GM21390 (cell line): ENCODE measurements at regions not wholly inside any gene's neighbourhood (a gene's known extent, or its start where the extent isn't known, plus 50 kb on each side); places are given as distances from the start of the nearest gene placed in this dataset.

ENCODE experiments used
- ATAC-seq: cut with Tn5 transposase; IDR thresholded peaks from one replicate; pipeline ENCODE4 v1.9.1; 2021; ENCODE audit not compliant: unreplicated experiment

DNA sequence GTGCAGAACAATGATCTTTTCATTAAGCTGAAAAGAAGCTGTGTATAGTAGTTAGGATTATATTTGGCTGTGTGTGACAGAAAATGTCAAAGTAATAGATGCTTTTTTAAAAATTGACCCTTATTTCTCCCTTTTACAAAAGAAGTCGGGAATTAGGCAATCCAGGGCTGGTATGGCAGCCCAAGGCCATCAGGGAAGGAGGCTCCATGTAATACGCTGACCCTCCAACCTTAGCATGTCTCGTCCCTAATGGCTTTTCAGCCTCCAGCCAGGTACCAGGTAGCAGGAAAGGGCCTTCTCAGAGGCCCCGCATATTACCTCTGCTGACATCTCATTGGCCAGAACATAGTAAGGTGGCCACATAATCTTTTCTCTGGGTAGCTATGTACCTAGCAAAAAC lies 79.7 kb downstream of the VCPKMT start:
- no peak for ATAC-seq

DNA sequence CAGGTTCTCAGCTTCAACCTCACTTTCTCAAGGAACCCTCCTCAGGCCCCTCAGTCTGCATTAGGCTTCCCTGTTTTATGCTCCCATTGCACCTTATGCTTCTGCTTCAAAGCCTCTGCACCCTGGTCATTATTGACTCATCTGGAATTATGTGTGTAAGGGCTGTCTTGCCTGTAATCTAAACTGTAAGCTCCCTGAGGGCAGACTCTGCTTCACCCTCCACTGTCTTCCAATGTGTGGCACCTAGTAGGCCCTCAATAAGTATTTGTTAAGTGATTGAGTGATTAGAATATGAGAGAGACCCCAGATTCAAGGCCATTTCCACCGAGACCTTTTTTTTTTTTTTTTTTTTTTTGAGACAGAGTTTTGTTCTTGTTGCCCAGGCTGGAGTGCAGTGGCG lies 79.1 kb downstream of the VCPKMT start:
- no peak for ATAC-seq

DNA sequence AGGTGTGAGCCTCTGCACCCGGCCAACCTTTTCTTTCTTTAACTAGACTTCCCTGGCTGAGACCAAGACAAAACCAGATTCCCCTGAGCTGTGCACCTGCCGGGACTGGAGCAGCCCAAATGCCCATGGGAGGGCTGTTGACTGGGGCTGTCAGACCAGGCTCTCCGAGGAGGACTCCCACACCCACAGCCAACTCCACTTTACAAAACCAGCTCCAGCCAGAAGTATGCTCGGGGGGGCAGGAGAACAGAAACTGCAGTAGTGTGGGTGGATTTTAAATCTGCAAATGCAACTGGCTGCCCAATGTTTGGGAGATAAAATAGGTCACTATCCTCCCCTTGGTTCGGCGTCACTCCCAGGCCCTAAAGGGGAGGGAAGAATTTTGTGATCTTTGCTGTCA lies 78.5 kb downstream of the VCPKMT start:
- no peak for ATAC-seq

DNA sequence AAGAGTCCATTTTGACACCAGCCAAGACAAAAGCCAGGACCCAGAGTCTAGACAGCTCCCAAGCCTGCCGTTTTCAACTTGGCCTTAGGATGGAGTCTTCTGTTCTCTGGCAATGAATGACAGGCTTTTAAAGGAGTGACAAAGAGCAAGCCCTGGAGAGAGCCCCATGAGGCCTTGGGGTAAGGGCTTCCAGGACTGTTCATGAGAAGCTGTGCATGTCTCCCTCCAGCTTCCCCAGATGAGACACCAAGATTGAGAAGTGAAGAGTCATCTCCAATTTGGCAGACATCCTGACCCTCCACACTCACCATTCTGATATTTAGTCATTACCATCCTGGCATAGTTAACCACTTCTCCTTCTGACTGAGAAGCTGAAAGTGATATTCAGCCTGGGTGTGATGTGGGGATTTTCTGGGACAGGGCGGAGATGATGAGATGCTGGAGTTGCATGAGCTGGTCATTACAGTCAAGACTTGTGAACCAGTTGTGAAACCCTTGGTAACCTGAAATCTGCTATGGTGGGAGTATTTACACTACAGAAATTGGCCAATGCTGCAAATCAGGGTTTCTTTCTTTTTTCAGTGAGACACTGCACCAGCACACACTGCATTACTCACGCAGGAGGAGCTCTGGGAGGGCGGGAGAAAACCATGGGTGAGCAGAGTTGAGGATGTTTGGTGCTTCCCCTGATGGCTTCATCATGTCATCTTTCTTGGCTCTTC lies 77.8 kb downstream of the VCPKMT start:
- ATAC-seq = peak; percentile 82

DNA sequence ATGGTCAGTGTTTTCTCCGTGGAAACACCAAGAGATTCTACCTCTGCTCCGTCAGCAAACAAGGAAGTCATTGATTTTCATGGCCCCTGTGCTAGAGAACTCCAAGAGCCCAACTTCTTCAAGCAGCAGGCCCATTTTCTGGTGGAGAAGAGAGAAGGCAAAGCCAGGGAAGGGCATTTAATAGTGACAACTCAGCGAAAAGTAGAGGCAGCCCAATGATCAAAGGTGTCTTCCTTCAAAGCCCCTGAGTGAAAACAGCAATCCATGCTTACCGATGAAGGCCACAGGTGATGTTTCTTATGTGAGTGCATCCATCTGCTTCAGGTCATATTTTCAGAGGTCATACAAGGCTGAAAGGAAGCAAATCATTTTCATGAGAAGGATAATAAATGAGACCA lies 77.3 kb downstream of the VCPKMT start:
- ATAC-seq = no peak

DNA sequence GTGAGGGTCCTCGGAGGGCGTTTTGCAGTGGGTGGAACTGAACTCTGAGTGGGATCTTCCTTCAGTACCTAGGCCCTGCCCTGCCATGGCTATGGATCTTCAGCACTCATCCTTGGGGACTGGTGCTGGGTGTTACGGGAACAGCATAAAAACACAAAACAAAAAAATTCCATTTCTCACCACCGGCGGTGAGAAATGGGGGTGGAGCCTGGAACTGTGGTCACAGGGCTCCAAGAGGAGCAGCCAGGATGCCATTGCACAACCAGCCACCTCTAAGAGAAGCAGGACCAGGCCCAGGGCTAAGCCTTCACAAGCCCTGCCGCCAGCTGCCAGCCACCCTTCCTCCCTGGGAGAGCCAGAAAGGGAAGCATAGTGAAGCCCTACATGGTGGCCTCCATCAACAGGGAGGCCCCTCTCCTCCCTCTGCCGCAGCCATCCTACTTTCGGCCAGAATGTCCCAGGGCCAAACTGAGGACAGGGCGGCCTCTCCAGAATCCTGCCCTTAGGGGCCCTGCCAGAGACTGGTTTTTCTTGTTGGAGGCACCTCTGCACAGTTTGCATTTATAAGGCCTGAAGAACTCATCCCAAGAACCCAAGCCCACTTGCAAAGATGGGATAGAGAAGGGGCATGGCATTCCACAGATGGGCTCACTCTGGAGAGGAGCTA lies 76.5 kb downstream of the VCPKMT start:
- ATAC-seq = no peak

DNA sequence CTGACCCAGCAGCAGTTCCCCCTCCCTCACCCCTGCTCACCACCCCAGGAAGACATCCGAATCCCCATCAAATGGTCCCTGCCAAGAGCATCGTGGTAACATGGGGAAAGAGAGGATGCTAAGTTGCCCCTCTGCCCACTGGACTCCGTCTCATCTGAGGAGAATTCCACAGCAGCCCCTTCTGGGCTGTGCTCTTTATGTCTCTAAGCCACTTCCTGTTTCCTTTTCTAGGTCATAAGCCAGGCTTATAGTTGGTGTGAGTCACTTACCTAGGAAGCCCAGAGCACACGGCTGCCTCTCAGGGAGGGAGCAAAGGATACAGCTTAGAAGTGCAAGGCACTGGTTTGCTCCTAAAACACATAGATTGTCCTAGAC lies 76.0 kb downstream of the VCPKMT start:
- ATAC-seq = peak; percentile 25

DNA sequence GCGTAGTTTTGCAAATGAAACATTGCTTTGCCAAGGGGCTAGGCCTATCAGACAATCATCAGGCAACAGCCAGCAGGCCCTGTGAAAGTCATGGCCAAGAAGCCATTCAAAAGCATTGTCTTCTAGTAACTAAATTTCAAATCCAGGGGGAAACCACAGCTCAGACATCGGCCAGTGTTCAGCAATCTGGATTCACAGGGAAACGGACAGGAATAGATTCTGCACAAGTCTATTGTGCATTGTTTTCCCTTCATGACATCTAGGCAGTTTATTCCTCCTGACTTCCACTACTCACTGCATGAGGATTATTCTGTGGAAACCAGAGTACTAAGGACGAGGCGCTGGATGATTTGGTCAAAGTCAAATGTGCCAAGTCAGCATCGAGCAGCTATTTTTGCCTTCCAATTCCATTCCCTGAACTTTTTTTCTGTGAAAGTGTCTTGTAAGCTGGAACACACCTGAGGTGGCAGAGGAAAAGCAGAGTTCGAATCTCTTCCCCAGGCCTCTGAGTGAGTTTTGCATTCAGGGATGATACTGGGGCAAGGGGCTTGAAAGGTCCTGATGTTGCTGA lies 75.4 kb downstream of the VCPKMT start:
- no peak for ATAC-seq

DNA sequence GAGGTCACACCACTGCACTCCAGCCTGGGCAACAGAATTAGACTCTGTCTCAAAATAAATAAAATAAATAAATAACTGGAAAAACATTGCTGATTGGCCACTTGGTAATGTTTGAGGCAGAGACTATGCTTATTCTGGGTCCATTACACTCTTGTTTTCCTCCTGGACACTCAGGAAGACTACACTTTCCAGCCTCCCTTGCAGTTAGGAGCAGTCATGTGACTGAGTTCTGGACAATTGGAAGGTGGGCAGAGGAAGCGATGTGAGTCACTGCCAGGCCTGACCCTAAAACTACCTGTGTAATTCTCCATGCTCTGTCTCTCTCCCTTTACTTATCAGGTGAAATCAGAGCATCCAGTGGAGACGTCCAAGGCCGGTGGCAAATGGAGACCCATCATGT lies 74.4 kb downstream of the VCPKMT start:
- no peak for ATAC-seq

DNA sequence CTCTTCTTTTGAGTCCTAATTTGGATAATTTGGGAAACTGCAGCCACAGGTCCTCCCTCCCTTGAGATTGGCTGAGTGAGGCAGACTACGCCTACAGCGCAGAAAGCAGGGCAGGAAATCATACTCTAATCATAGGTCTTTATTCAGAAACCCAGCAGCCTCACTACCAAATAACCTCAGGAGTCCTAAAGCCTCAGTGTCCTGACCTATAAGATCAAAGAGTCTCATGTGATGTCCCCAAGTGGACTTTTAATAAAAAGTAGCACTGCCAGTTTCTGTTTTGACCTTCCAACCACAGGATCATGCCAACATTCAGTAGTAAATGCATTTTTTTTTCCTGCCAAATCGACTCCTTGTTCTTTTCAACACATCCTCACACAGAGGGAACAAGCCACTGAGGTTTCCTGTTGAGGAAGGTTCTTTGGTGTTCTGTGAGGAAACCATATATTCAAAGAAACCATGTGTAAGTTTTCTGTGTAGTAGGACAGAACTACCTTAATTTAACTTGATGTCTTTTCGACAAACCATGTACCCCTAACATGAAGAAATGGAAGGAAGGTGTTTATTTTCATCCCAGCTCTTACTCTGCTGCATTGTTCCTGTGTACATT lies 72.2 kb downstream of the VCPKMT start:
- no peak for ATAC-seq

DNA sequence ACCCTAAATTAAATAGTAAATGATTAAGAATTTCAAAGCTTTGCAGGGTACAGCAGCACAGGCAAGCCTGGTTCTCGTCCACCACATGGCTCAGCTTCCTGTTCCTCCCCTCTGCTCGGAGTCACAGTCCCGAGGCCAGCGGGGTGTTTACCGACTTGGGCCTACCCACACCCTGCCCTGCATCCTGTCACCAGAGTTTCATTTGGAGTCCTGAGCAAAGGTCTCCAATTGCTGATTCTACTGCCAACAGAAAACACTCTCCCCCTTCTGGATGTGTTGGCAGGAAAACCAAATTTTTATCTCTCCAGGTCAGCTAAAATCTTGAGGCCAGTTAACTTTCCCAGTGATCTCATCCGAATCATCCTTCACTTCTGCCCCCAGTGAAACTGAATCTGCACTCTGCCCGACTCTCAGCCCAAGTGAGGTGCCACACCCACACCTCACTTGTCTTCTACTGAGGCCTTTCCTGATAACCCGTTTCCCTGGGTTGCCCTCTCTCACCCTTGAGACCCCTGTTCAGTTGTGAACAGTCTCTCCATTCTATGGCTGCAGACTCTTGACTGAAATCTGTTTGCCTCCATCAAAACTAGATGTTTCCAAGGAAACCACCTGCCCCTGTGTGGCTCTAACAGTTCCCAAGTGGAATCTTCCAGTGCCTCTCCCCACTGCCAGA lies 71.2 kb downstream of the VCPKMT start:
- peak; percentile 79 for ATAC-seq

DNA sequence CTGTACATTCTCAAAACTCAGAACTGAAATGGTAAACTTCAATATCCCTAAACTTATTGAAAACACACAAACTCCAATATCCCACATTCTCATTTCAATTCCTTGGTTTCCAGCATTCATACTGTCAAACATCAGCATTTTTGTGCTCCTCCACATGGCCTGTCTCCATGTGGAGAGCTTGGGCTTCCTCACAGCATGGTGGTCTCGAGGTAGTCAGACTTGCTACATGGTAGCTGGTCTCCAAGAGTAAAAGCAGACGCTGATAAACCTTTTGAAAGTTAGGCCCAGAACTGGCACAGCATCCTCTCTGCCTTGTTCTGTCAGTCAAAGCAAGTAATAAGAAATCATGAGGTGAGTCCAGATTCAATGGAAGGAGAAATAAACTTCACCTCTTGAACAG lies 70.5 kb downstream of the VCPKMT start:
- no peak for ATAC-seq

DNA sequence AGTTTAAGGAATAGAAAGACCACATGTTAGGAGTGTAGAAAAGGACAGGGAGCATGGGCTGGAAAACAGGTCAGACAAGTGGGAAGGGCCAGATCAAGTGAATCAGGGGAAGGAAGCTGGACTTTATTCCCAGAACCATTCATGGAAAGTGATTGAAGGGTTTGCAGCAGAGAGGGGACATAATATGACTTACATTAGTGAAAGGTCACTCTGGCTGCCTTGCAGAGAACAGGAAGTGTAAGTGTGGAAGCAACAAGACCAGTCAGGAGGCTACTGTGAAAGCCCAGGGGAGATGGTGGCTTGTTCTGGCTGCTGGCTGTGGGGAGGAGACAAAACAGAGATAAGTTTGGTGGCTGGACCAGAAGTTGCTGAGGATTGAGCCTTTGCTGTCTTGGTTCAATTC lies 69.1 kb downstream of the VCPKMT start:
- ATAC-seq = peak; percentile 58

DNA sequence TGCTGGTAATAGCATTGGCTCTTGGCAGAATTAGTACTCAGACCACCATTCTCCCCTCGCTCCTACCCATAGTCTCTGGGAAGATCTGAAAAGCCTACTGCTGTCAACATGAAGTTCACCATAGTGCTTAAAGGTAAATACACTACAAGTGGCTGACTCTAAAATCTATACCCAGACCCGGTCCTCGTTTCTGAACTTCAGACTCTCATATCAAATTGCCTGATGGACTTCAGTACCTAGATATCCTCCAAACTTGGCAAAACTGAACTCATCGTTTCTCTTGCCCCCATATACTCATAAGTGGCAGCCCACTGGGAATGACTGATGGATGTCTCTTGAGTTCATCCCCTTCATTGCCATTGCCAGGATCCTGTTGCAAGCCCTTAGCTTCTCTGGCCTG lies 67.3 kb downstream of the VCPKMT start:
- no peak for ATAC-seq

DNA sequence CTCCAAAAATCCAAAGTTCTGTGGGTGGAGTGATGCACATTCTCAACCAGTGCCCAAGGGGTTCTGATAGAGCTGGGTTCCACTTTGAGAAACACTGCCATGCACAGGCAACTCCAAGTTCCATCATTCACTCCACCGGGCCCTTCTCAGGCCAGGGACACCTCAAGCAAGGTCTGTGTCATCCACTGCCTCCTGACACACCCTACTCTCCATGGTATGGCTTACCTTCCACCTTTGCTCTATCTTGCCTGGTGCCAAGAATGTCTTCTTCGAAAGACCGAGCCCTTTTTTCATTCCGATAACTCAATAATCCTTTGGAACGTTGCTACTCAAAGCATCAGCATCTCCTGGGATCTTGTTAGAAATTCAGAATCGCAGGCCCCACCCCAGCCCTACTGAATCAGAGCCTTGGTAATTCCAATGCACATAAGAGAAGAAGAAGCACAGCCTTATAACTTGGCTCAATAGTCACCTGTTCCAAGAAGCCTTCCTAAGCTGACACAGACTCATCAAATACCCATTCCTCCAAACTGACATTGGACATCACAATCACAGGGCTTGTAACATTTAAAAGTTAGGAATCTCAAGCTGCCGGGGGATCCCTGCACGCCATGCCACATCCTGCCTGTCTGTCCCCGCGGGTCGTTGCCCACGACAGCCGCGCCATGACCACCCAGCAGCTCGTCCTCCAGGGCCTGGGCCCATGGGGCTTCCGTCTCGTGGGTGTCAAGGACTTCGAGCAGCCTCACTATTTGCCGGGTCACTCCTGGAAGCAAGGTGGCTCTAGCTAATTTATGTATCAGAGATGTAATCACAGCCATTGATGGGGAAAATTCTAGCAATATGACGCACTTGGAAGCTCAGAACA lies 66.4 kb downstream of the VCPKMT start:
- no peak for ATAC-seq

DNA sequence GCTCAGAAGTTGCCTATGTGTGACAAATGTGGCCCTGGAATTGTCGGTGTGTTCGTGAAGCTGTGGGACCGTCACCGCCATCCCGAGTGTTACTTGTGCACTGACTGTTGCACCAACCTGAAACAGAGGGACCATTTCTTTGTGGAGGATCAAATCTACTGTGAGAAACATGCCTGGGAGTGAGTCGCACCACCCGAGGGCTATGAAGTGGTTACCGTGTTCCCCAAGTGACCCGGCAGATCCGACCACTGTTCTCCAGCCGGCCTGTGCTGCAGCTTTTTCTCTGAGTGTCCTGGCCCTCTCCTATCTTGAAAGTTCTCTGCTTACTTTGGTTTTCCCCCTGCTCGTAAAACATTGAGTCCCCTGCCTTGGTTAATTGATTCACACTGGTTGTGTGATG lies 65.3 kb downstream of the VCPKMT start:
- ATAC-seq = no peak

DNA sequence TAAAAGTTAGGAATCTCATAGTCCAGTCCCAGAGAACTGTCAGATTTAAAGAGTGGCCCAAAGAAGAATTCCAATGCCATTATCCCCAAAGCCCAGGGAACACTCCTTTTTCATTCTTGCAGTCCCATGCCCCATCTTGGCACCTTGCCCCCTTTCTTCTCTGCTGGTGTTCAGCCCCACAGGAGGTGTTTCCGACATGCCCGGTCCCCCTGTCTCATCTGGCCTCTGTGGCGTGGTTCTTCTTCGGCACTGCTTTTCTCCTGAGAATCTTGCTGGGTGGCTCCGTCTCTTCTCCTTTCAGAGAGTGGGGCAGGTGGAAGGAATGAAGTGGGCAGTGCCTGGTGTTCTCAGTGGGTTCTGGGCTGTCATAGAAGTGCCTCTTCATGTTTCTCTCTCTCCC lies 64.7 kb downstream of the VCPKMT start:
- no peak for ATAC-seq

DNA sequence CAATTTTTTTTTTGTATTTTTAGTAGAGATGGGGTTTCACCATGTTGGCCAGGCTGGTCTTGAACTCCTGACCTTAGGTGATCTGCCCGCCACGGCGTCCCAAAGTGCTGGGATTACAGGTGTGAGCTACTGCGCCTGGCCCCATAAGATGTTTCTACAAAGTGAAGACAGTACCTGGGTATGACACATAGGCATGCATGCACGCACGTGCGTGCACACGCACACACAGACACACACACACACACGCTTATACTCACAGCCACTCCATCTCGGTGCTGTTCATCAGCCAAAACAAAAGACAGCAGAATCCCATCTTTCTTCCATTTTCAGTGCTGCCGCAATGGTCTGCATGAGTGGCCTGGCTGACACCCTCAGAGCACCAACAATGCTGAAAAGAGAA lies 63.9 kb downstream of the VCPKMT start:
- ATAC-seq = no peak

DNA sequence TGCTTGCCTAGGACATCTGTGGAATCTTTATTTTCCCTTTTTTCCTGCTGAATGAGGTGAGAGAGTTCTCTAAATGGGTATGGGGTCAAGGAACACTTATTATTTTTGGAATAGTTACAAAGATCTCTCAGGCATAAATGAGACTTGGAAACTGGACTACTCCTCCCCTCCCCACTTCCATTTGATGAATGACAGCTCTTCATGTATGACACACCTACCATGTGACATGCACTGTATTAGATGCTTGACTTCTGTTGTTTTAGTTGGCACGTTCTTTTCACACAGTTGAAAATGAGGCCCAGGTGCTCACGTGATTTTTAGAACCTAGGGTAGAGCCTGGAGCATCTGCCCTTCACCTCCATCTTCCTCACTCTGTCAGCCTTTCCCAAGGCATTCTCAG lies 62.4 kb downstream of the VCPKMT start:
- no peak for ATAC-seq

DNA sequence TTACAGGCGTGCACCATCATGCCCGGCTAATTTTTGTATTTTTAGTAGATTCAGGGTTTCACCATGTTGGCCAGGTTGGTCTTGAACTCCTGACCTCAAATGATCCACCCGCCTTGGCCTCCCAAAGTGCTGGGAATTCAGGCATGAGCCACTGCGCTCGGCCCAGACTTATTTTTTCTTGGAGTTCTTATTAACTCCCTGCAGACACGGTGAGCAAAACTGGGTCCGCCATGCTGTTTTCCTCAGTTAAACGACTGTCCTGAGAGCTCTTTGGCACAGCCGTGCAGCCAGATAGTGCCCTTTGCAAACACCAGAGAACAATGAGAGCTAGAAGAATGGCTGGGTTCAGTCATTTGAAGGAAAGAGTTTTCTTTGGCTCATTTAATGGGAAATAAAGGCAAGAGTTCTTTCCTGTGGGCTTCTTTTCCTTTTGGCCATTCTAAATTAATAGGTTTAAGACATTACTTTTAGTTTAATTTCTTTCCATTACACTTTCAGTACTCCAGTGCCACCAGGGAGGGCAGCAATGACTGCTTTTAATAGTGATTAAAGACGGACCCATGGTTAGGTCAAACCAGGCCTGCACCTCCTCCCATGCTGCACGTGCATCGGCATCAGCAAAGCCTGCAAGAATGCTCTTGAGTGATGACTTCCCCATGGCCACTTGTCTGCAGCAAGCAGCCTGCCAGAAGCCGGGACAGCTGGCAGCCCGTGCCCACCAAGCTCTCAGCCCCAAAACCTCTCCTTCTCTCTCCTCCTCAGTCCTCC lies 60.7 kb downstream of the VCPKMT start:
- no peak for ATAC-seq
